ENCODE measurements at regions not wholly inside any gene's neighbourhood (a gene's known extent, or its start where the extent isn't known, plus 50 kb on each side); places are given as distances from the start of the nearest gene placed in this dataset.

- Histone ChIP-seq H3K4me1 (no peaks in the 10 kb centered on the region), H3K4me3 (ENCODE audit: low read depth, low read length) (no peak overlapping the region), H3K27me3 (replicated peaks; ENCODE audit: control insufficient read depth, insufficient read depth, low read length) (no peaks in the 10 kb centered on the region), H3K9me3 (no peaks in the 10 kb centered on the region), H3K36me3 (ENCODE audit: control insufficient read depth, insufficient read depth, low read length) (peaks cover 1% of the 10 kb centered on the region)
- Mint-ChIP-seq H3K27ac (ENCODE audit: unreplicated experiment) (no peak overlapping the region), H3K9me3 (ENCODE audit: unreplicated experiment) (no peaks in the 10 kb centered on the region), H3K36me3 (ENCODE audit: insufficient read depth, unreplicated experiment) (peaks cover 34% of the 10 kb centered on the region), H3K4me1 (ENCODE audit: low read depth, unreplicated experiment) (peaks cover 5% of the 10 kb centered on the region), H3K4me3 (ENCODE audit: unreplicated experiment) (no peak overlapping the region), H3K27me3 (ENCODE audit: insufficient read depth, unreplicated experiment) (no peaks in the 10 kb centered on the region)
- intact Hi-C loops (cut with micrococcal nuclease; ENCODE audit: unreplicated experiment): no loop called here
- POLR2A ChIA-PET: no interaction called here
- BruUV-seq (replicated peaks): no TSS peak
- CTCF ChIA-PET: no interaction called here
- no peak for DNase-seq
- no peak for TF ChIP-seq CTCF (IDR thresholded peaks at IDR 0.05; ENCODE audit: insufficient read depth in 1 of 2, low read depth in 1 of 2, low read length in 1 of 2, severe bottlenecking in 1 of 2, unreplicated experiment in 1 of 2)
These were observed 81.0 kb downstream of the NCOR2 start for GRCh38 chr12:124486346-124486963.

GRCh38 chr12:124485371-124485770 lies 82.0 kb downstream of the NCOR2 start:
- Mint-ChIP-seq H3K27me3 (ENCODE audit: insufficient read depth, unreplicated experiment) (no peaks in the 10 kb centered on the region), H3K4me3 (ENCODE audit: unreplicated experiment) (no peak overlapping the region), H3K36me3 (ENCODE audit: insufficient read depth, unreplicated experiment) (peaks cover 39% of the 10 kb centered on the region), H3K27ac (ENCODE audit: unreplicated experiment) (no peak overlapping the region), H3K4me1 (ENCODE audit: low read depth, unreplicated experiment) (peaks cover 9% of the 10 kb centered on the region), H3K9me3 (ENCODE audit: unreplicated experiment) (no peaks in the 10 kb centered on the region)
- POLR2A ChIA-PET: no interaction called here
- CTCF ChIA-PET: no interaction called here
- H3K27me3 ChIP-seq (replicated peaks; ENCODE audit: control insufficient read depth, insufficient read depth, low read length): no peaks in the 10 kb centered on the region
- no peak overlapping the region for H3K4me3 ChIP-seq (ENCODE audit: low read depth, low read length)
- no peak for DNase-seq
- H3K4me1 ChIP-seq: no peaks in the 10 kb centered on the region
- no peaks in the 10 kb centered on the region for H3K9me3 ChIP-seq
- intact Hi-C loops (cut with micrococcal nuclease; ENCODE audit: unreplicated experiment): no loop called here
- no TSS peak for BruUV-seq (replicated peaks)
- no peak for TF ChIP-seq CTCF (IDR thresholded peaks at IDR 0.05; ENCODE audit: insufficient read depth in 1 of 2, low read depth in 1 of 2, low read length in 1 of 2, severe bottlenecking in 1 of 2, unreplicated experiment in 1 of 2)
- peaks cover 1% of the 10 kb centered on the region for H3K36me3 ChIP-seq (ENCODE audit: control insufficient read depth, insufficient read depth, low read length)

- peaks cover 1% of the 10 kb centered on the region for H3K36me3 ChIP-seq (ENCODE audit: control insufficient read depth, insufficient read depth, low read length)
- intact Hi-C loops (cut with micrococcal nuclease; ENCODE audit: unreplicated experiment): no loop called here
- H3K27me3 ChIP-seq (replicated peaks; ENCODE audit: control insufficient read depth, insufficient read depth, low read length): no peaks in the 10 kb centered on the region
- TF ChIP-seq CTCF (IDR thresholded peaks at IDR 0.05; ENCODE audit: insufficient read depth in 1 of 2, low read depth in 1 of 2, low read length in 1 of 2, severe bottlenecking in 1 of 2, unreplicated experiment in 1 of 2): no peak
- 0 out of 2 replicates have a peak, but pooled peaks cover 3% of the 10 kb centered on the region for H3K4me1 ChIP-seq
- H3K9me3 ChIP-seq: no peaks in the 10 kb centered on the region
- H3K4me1 Mint-ChIP-seq (ENCODE audit: low read depth, unreplicated experiment): peaks cover 9% of the 10 kb centered on the region
- no TSS peak for BruUV-seq (replicated peaks)
- H3K27ac Mint-ChIP-seq (ENCODE audit: unreplicated experiment): no peak overlapping the region
- H3K4me3 ChIP-seq (ENCODE audit: low read depth, low read length): no peak overlapping the region
- H3K27me3 Mint-ChIP-seq (ENCODE audit: insufficient read depth, unreplicated experiment): no peaks in the 10 kb centered on the region
- CTCF ChIA-PET: no interaction called here
- peaks cover 42% of the 10 kb centered on the region for H3K36me3 Mint-ChIP-seq (ENCODE audit: insufficient read depth, unreplicated experiment)
- no peak for DNase-seq
- POLR2A ChIA-PET: no interaction called here
- H3K9me3 Mint-ChIP-seq (ENCODE audit: unreplicated experiment): no peaks in the 10 kb centered on the region
- H3K4me3 Mint-ChIP-seq (ENCODE audit: unreplicated experiment): no peak overlapping the region
These were observed 82.9 kb downstream of the NCOR2 start for GRCh38 chr12:124484526-124484953.

All from Caco-2 (cell line).